HG02678 (cell line): ENCODE measurements at regions not wholly inside any gene's neighbourhood (a gene's known extent, or its start where the extent isn't known, plus 50 kb on each side); places are given as distances from the start of the nearest gene placed in this dataset.
"Not testable (repeated sequence)": the region's sequence is repeated elsewhere in the genome, so short reads cannot be mapped to it uniquely, and the experiment has no call there.

Source experiments
- ATAC-seq: cut with Tn5 transposase; IDR thresholded peaks from one replicate; pipeline ENCODE4 v1.9.1; 2021; ENCODE audit warnings: mild to moderate bottlenecking, moderate library complexity; ENCODE audit not compliant: unreplicated experiment

DNA sequence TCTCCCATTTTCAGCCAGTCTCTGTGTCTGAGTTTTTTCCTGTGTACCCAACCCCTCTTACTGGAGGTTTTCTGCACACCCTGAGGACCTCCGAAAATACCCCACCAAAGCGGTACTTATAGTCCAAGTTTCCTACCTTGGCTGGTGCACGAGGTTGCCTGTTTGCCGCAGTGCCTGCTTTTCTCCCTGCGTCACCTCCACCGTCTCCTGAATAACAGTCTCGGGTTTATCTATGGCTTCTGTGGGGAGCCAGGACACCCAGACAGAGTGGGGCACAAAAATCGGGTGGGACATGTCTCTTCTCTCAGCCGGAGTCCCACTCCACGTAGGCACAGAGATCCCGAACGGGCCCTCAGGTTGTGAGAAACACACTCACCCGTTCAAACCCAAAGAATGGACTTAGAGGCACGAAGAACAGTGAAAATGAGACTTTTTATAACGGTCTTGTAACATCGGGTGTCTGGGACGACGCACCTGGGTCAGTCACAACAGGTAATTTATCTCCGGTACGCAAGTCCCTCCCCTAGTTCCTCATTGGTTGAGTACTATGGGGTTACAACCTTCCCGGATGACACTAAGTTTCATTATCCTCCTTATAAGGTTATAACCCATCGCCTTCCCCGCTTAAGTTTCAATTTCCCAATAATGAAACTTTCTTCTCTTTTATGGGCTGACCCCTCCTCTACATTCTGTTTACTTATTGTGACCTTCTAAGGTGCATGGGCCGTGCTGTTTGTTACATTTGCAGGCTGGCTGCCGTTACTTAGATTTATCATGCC is 970.2 kb upstream of the COX7C start:
- ATAC-seq: no peak

DNA sequence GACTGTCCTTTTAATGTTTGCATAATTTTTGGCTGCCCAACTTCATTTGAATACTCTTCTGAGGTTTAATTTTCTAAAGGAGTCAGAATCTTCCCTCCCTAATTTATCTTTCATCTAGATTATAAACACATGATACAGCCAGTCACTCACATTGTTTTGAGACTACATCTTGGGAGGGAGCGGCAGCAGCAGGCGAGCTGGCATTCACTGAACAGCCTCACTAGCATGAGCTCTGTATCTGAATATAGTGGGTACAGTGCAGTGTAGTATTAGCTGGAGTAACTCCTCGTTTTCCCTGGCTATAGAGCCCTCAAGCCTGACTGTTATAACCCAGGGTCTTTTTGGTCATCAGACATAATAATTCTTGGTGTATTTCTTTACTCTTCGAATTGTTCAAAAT is 969.2 kb upstream of the COX7C start:
- ATAC-seq: no peak

GRCh38 chr5:85651731-85652130 is 966.0 kb upstream of the COX7C start:
- ATAC-seq: no peak

DNA sequence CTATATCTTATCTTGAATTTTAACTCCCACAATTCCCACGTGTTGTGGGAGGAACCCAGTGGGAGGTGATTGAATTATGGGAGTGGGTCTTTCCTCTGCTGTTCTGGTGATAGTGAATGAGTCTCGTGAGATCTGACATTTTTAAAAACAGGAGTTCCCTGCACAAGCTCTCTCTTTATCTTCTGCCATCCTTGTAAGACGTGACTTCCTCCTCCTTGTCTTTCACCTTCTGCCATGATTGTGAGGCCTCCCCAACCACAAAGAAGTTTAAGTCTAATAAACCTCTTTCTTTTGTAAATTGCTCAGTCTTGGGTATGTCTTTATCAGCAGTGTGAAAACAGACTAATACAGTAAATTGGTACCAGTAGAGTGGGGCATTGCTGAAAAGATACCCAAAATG is 963.6 kb upstream of the COX7C start:
- not testable (repeated sequence) for ATAC-seq

DNA sequence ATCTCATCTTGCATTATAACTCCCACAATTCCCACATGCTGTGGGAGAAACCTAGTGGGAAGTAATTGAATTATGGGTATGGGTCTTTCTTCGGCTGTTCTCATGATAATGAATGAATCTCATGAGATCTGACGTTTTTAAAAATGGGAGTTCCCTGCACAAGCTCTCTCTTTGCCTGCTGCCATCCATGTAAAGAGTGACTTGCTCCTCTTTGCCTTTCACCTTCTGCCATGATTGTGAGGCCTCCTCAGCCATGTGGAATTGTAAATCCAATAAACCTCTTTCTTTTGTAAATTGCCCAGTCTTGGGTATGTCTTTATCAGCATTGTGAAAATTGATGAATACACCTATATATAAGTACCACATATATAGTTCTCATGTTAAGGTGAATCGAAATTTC is 961.7 kb upstream of the COX7C start:
- ATAC-seq: no peak

DNA sequence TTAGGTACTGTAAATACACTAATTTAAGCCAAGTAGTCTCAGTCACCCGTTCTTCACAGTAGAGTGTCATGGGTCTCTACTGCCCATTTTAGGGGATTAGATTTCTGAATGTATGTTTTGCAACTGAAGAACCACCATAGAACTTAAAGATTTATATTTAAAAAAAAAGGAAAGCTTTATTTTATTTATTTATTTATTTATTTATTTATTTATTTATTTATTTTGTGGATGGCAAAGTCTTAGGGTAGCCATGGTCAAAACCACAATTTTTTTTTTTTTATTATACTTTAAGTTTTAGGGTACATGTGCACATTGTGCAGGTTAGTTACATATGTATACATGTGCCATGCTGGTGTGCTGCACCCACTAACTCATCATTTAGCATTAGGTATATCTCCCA is 960.4 kb upstream of the COX7C start:
- not testable (repeated sequence) for ATAC-seq

DNA sequence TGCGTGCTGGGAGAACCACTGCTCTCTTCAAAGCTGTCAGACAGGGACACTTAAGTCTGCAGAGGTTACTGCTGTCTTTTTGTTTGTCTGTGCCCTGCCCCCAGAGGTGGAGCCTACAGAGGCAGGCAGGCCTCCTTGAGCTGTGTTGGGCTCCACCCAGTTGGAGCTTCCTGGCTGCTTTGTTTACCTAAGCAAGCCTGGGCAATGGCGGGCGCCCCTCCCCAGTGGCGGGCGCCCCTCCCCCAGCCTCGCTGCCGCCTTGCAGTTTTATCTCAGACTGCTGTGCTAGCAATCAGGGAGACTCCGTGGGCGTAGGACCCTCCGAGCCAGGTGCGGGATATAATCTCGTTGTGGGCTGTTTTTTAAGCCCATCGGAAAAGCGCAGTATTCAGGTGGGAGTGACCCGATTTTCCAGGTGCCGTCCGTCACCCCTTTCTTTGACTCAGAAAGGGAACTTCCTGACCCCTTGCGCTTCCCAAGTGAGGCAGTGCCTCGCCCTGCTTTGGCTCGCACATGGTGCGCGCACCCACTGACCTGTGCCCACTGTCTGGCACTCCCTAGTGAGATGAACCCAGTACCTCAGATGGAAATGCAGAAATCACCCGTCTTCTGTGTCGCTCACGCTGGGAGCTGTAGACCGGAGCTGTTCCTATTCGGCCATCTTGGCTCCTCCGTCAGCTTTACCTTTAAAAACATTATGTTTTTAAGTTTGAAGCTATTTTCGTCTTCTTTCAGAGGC is 954.6 kb upstream of the COX7C start:
- ATAC-seq: not testable (repeated sequence)

DNA sequence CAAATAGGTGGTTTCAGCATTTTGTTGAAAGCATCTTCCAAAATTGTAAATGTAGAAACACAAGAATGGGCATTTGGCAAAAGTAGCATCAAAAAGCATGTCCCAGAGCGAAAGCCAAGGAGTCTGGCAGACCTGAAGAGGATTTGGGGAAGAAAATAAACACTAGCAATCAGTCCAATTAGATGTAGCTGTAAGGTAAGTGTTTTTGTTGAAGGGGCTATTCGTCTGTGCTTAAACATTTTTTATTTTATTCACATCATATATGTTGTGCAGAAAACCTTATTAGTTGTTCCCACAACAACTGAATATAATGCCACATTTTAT is 954.1 kb upstream of the COX7C start:
- ATAC-seq: no peak

DNA sequence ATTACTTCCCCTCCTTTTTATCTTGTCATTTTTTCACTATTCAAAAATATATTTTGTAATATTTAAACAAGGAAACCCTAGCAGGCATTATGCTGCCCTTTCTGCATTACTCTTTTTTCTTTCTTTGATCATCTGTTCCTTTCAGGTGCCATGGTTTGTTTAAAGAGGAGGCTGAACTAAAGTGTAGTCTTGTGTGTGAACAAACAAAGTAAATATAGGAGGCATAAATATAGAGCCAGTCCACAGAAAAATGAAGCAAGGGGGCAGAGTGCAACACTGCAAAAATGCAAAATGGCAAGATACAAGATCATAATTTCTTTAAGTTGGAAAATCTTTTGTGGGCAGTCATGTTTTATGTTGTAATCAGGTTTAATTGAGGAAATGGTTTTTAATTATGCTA is 947.3 kb upstream of the COX7C start:
- ATAC-seq: no peak

DNA sequence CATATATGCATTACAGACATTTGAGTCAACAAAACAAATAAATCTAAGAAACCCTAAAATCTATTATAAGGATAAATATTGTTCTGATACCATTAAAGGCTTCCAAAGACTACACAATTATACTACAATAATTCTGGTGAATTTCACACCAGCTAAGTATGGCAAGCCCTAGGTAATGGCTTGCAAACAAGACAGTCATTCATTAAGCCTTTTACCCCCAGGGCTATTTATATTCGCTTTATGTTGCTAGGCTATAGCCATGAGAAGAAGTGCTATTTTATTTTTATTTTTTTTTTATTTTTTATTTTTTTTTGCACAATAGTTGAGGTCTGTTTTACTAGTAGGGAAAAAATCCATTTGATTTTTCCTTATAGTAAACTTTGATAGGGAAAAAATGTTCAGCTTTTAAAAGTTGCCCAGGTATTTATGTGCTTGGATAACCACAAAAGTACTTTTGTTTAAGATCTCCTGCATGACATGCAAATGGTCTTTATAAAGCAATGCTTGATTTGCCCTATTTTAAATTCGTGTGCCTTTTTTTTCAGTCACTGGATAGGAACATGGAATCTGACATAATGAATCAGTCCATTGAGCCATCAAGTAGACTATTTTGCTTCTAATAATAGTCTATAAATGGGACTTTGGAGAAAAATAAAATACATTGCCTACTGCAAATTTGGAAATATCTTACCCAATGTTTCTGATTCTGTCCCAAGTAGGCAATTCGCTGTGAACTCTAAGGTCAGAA is 946.3 kb upstream of the COX7C start:
- ATAC-seq: no peak

DNA sequence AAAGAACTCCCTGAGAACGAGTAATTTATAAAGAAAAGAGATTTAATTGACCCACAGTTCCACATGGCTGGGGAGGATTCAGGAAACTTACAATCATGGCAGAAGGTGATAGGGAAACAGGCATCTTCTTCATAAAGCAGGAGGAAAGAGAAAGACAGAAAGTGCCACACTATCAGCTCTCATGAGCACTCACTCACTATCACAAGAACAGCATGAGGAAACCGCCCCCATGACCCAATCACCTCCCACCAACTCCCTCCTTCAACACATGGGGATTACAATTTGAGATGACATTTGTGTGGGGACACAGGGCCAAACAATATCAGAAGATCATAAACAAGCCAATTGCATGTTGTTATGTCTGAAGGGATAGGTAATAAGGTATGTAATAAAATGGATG is 935.9 kb upstream of the COX7C start:
- no peak for ATAC-seq

DNA sequence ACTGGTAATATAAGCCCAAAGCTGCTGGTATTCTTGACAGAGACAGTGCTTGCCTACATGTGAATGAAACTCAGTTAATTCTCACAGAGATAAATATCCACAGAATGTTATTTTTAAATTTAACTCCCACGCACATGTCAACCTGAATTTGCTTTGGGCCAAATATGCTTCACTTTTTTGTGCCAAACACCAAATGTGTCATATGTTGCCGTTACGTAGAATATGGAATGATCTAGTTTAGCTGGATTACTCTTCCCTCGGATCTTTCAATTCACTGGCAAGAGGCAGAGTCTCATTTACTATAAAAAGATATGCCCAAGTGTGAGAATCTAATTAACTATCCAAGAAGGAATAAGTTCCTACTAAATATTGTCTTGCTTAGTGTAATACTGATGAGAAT is 933.4 kb upstream of the COX7C start:
- ATAC-seq: no peak

- ATAC-seq: no peak
Observed at GRCh38 chr5:85703296-85703695, 914.4 kb upstream of the COX7C start.

GRCh38 chr5:85709728-85710127 is 908.0 kb upstream of the COX7C start:
- no peak for ATAC-seq

GRCh38 chr5:85716344-85717202 is 901.2 kb upstream of the COX7C start:
- no peak for ATAC-seq

GRCh38 chr5:85717203-85717563 is 900.6 kb upstream of the COX7C start:
- no peak for ATAC-seq

DNA sequence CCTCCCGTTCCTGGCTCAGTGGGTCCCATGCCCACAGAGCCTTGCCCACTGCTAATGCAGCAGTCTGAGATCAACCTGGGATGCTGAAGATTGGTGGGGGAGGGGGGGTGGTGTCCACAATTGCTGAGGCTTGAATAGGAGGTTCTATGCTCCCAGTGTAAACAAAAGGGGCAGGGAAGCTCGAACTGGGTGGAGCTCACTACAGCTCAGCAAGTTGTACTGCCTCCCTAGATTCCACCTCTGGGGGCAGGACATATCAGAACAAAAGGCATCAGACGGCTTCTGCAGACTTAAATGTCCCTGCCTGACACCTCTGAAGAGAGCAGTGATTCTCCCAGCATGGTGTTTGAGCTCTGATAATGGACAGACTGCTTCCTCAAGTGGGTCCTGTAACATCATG is 885.6 kb upstream of the COX7C start:
- ATAC-seq: no peak

DNA sequence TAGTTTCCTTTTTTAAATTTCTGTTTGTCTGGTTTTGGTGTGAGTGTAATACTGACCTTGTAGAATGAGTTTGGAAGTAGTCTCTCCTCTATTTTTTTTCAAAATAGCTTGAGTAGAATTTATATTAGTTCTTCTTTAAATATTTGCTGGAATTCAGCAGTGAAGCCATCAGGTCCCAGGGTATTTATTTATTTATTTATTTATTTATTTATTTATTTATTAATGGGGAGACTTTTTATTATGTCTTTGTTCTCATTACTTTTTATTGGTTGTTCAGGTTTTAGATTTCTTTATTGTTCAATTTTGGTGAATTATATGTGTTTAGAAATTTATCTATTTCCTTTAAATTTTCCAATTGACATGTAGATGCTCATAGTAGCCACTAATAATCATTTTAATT is 875.8 kb upstream of the COX7C start:
- no peak for ATAC-seq

GRCh38 chr5:85760519-85760918 is 857.2 kb upstream of the COX7C start:
- ATAC-seq: no peak

- no peak for ATAC-seq
Observed at GRCh38 chr5:85769347-85769746, 848.4 kb upstream of the COX7C start.

DNA sequence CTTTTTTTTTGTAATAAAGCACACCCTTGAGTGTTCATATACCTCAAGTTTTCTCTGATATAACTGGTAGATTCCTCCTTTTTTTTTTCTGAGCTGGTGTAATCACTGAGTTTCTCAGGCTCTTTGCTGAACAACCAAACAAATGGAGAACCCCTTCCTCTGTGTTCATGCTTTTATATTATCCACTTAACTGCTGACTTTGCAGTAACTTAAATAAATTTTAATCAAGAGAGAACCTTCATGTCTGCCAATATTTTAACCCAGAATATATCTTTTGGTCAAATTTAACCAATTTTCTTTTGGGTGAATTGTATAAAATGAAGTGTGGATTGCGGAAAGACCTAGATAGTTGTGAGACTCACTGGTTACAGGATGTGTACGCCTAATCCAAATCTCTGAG is 833.0 kb upstream of the COX7C start:
- ATAC-seq: no peak
